Progenitor cell of endocrine pancreas (in vitro differentiated cells): ENCODE measurements at regions not wholly inside any gene's neighbourhood (a gene's known extent, or its start where the extent isn't known, plus 50 kb on each side); places are given as distances from the start of the nearest gene placed in this dataset.

ENCODE experiments used
- DNase-seq: peaks from one replicate; pipeline ENCODE4 v3.0.0; 2021; ENCODE audit warnings: low spot score; ENCODE audit not compliant: unreplicated experiment
- H3K27ac Mint-ChIP-seq: 2 replicates; pipeline ENCODE4 v1.8.0; 2021; ENCODE audit warnings: mild to moderate bottlenecking, moderate library complexity, mixed read lengths
- H3K27me3 Mint-ChIP-seq: 2 replicates; pipeline ENCODE4 v1.8.0; 2021; ENCODE audit warnings: mixed read lengths
- H3K36me3 Mint-ChIP-seq: 2 replicates; pipeline ENCODE4 v1.8.0; 2022; ENCODE audit warnings: mixed read lengths; ENCODE audit not compliant: insufficient read depth
- H3K4me1 Mint-ChIP-seq: 2 replicates; pipeline ENCODE4 v1.8.0; 2021; ENCODE audit warnings: low read depth, mixed read lengths
- H3K4me3 Mint-ChIP-seq: 2 replicates; pipeline ENCODE4 v1.8.0; 2021; ENCODE audit warnings: low read depth, mild to moderate bottlenecking, moderate library complexity, mixed read lengths
- H3K9me3 Mint-ChIP-seq: 2 replicates; pipeline ENCODE4 v1.8.0; 2021; ENCODE audit warnings: low read depth, mixed read lengths
- TF ChIP-seq, protein P1 (sequence below): fragments of 200-600 bp; sonication (generic); IDR thresholded peaks from one replicate; pipeline ENCODE4 v1.5.0; 2021; ENCODE audit warnings: antibody characterized with exemption, mild to moderate bottlenecking; ENCODE audit not compliant: unreplicated experiment

DNA sequence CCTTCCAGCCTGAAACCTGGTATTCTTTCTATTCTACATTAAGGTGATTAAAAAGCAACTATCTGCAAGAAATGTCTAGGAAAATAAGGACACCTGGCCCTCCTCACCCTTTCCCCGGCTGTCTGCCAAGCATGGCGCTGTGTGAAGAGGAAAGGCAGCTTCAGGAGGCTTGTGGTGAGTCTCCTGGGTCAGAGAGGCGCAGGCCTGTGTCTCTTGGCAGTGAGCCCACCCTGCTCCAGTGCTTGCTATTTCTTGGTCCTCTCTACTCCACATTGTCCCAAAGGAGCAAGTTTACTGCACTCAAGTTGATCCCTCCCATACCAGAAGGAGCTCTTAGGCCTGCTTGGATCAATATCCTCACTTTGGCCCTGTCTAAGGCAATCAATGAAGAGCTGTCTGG lies 520.7 kb upstream of the B3GAT1 start:
- DNase-seq: no peak
- H3K4me3 Mint-ChIP-seq: no peak overlapping the region
- no peaks in the 10 kb centered on the region for H3K9me3 Mint-ChIP-seq
- H3K4me1 Mint-ChIP-seq: peaks cover 1% of the 10 kb centered on the region
- H3K36me3 Mint-ChIP-seq: no peaks in the 10 kb centered on the region
- peaks cover 11% of the 10 kb centered on the region for H3K27me3 Mint-ChIP-seq
- H3K27ac Mint-ChIP-seq: no peak overlapping the region
- TF ChIP-seq, protein P1, sequence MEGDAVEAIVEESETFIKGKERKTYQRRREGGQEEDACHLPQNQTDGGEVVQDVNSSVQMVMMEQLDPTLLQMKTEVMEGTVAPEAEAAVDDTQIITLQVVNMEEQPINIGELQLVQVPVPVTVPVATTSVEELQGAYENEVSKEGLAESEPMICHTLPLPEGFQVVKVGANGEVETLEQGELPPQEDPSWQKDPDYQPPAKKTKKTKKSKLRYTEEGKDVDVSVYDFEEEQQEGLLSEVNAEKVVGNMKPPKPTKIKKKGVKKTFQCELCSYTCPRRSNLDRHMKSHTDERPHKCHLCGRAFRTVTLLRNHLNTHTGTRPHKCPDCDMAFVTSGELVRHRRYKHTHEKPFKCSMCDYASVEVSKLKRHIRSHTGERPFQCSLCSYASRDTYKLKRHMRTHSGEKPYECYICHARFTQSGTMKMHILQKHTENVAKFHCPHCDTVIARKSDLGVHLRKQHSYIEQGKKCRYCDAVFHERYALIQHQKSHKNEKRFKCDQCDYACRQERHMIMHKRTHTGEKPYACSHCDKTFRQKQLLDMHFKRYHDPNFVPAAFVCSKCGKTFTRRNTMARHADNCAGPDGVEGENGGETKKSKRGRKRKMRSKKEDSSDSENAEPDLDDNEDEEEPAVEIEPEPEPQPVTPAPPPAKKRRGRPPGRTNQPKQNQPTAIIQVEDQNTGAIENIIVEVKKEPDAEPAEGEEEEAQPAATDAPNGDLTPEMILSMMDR: no peak

DNA sequence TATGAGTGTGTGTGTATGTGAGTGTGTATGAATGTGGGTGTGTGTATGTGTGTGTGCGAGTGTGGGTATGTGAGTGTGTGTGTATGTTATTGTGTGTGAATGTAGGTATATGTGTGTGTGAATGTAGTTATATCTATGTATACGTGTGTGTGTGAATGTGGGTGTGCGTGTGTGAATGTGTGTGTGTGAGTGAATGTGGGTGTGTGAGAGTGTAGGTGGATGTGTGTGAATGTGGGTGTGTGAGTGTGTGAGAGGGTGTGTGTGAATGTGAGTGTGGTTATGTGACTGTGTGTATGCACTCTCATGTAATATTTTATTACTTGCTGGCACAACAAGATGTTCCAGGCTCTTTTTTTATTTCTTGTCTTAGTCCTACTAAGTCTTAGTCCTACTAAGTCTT lies 513.4 kb upstream of the B3GAT1 start:
- TF ChIP-seq, protein P1: no peak
- DNase-seq: no peak
- H3K4me1 Mint-ChIP-seq: peaks cover 18% of the 10 kb centered on the region
- H3K27me3 Mint-ChIP-seq: peaks cover 25% of the 10 kb centered on the region
- peaks cover 4% of the 10 kb centered on the region for H3K9me3 Mint-ChIP-seq
- H3K4me3 Mint-ChIP-seq: no peak overlapping the region
- no peaks in the 10 kb centered on the region for H3K36me3 Mint-ChIP-seq
- no peak overlapping the region for H3K27ac Mint-ChIP-seq

DNA sequence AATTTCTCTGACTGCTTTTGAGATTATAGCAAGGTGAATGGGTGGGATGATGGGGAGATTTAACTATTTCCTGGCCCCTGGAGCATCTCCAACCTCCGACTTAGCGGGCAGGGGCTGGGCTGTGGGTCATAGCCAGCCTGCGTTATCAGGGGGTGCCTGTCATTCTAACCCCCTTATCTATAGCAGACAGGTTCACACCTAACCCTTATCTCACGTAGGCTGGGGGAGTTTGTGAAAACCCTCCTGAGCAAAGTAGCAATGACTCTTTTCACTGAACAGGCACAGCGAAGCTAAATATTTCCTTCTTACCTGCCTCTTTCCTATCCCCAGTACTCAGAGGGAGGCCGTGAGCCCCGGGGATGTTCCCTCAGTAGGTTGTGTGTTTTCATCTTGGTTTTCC lies 511.4 kb upstream of the B3GAT1 start:
- H3K4me3 Mint-ChIP-seq: no peak overlapping the region
- TF ChIP-seq, protein P1: no peak
- H3K36me3 Mint-ChIP-seq: no peaks in the 10 kb centered on the region
- H3K27ac Mint-ChIP-seq: no peak overlapping the region
- H3K4me1 Mint-ChIP-seq: peaks cover 18% of the 10 kb centered on the region
- H3K9me3 Mint-ChIP-seq: peaks cover 4% of the 10 kb centered on the region
- DNase-seq: no peak
- H3K27me3 Mint-ChIP-seq: peaks cover 23% of the 10 kb centered on the region

DNA sequence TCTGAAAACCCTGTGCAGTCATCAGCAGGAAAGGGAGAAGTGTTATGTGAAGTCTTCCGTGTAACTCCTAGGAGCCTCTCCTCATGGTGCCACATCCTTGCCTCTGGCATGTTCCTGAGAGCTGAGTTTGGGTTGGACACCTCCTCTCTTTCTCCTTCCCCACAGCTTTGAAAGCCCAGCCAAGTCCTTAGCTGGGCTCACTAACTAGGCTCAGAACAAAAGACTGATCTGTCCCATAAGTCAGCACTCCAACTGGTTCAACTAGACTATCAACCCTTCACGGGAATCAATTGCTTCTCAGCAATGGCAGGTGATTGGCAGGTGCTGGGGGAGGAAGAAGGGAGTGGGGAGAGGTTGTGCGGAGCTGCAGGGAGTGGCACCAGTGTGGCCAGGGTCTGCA lies 509.9 kb upstream of the B3GAT1 start:
- Mint-ChIP-seq H3K4me3 (no peak overlapping the region), H3K27ac (no peak overlapping the region)
- TF ChIP-seq, protein P1: no peak

DNA sequence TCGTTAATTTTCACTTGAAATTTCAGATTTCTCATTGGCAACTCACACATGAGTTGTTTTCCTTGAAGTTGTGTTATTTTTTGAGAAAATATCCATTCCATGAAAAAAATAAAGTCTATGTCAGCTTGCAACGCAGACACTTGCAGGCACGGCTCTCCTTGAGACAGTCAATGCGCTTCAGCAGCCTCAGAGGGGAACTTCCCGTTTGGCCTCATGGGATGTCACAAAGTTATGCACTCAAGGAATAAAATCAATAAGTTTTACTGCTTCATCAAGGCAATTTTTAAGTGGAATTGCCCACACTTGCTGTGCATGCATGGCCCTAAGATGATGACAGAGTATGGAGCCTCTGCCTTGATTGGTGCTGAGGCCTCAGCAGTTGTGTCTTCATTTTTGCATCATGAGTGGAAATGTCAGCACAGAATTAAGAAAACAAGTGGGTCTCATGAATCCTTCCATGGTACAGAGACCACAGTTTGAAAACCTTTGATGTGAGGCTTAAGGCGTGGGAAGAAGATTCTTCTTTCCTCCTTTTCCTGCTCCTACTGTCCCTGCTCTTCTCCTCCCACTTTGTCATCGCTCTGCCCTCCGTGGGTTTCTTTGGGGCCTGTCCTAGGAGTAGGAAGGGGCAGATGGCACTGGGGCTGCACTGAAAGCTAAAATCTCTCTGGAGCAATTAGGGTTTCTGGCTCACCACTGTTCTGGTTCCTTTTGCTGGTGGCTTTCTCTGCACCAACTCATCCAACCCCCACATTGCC lies 509.0 kb upstream of the B3GAT1 start:
- H3K27me3 Mint-ChIP-seq: peaks cover 31% of the 10 kb centered on the region
- H3K9me3 Mint-ChIP-seq: peaks cover 1% of the 10 kb centered on the region
- H3K4me3 Mint-ChIP-seq: no peak overlapping the region
- peaks cover 14% of the 10 kb centered on the region for H3K4me1 Mint-ChIP-seq
- H3K27ac Mint-ChIP-seq: no peak overlapping the region
- TF ChIP-seq, protein P1: no peak
- DNase-seq: no peak
- H3K36me3 Mint-ChIP-seq: no peaks in the 10 kb centered on the region

More for the DNA sequence above, 509.9 kb upstream of the B3GAT1 start:
- peaks cover 18% of the 10 kb centered on the region for H3K4me1 Mint-ChIP-seq
- H3K36me3 Mint-ChIP-seq: no peaks in the 10 kb centered on the region
- peaks cover 4% of the 10 kb centered on the region for H3K9me3 Mint-ChIP-seq
- H3K27me3 Mint-ChIP-seq: peaks cover 26% of the 10 kb centered on the region
- no peak for DNase-seq
